ENCODE measurements at regions not wholly inside any gene's neighbourhood (a gene's known extent, or its start where the extent isn't known, plus 50 kb on each side); places are given as distances from the start of the nearest gene placed in this dataset.

DNA sequence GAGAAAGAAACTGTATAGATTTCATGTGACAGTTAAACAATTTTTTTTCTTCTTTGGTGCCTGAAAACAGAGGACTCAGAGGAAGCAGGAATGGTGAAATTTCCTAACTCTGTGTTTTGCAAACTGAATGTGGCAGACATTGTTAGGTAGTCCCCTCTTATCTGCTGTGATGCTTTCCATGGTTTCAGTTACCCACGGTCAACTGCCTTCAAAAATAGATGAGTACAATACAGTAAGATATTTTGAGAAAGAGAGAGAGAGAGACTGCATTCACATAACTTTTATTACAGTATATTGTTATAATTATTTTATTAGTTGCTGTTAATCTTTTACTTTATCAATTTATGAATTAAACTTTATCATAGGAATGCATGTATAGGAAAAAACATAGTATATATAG lies 627.2 kb downstream of the CCDC171 start:
- no peak for DNase-seq
- H3K4me3 ChIP-seq (ENCODE audit: low read depth in 1 of 2, low read length in 2 of 2), result no peak overlapping the region
- no peak for ATAC-seq (ENCODE audit: insufficient read depth, low read depth)
- H3K27me3 ChIP-seq (ENCODE audit: insufficient read depth, low read length, poor library complexity), result no peaks in the 10 kb centered on the region
- TF ChIP-seq, protein P1, sequence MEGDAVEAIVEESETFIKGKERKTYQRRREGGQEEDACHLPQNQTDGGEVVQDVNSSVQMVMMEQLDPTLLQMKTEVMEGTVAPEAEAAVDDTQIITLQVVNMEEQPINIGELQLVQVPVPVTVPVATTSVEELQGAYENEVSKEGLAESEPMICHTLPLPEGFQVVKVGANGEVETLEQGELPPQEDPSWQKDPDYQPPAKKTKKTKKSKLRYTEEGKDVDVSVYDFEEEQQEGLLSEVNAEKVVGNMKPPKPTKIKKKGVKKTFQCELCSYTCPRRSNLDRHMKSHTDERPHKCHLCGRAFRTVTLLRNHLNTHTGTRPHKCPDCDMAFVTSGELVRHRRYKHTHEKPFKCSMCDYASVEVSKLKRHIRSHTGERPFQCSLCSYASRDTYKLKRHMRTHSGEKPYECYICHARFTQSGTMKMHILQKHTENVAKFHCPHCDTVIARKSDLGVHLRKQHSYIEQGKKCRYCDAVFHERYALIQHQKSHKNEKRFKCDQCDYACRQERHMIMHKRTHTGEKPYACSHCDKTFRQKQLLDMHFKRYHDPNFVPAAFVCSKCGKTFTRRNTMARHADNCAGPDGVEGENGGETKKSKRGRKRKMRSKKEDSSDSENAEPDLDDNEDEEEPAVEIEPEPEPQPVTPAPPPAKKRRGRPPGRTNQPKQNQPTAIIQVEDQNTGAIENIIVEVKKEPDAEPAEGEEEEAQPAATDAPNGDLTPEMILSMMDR (IDR thresholded peaks at IDR 0.05; ENCODE audit: borderline replicate concordance, extremely low read depth, low read length, poor library complexity, severe bottlenecking), result no peak
- TF ChIP-seq EZH2 (IDR thresholded peaks at IDR 0.05; ENCODE audit: borderline replicate concordance, low read depth, low read length, severe bottlenecking), result no peak
- H3K36me3 ChIP-seq (ENCODE audit: insufficient read depth, low read length), result no peaks in the 10 kb centered on the region
- no peaks in the 10 kb centered on the region for H3K9me3 ChIP-seq (ENCODE audit: insufficient read depth, low read length, severe bottlenecking)
- peak overlapping the region; percentile 46; the same call in 1 of the 2 replicates for H3K4me2 ChIP-seq (ENCODE audit: insufficient read depth, low read length)
- peak overlapping the region; percentile 49; the same call in 1 of the 2 replicates for H2AFZ ChIP-seq (ENCODE audit: low read depth, low read length)
- no peak overlapping the region for H3K9ac ChIP-seq (ENCODE audit: low read depth, low read length)
- no peaks in the 10 kb centered on the region for H4K20me1 ChIP-seq (ENCODE audit: insufficient read depth, low read length)
- H3K79me2 ChIP-seq (ENCODE audit: insufficient read depth, low read length), result no peaks in the 10 kb centered on the region
- H3K4me1 ChIP-seq (ENCODE audit: insufficient read depth, low read length), result peaks cover 18% of the 10 kb centered on the region
- peak overlapping the region; percentile 70 for H3K27ac ChIP-seq (ENCODE audit: low read length)

DNA sequence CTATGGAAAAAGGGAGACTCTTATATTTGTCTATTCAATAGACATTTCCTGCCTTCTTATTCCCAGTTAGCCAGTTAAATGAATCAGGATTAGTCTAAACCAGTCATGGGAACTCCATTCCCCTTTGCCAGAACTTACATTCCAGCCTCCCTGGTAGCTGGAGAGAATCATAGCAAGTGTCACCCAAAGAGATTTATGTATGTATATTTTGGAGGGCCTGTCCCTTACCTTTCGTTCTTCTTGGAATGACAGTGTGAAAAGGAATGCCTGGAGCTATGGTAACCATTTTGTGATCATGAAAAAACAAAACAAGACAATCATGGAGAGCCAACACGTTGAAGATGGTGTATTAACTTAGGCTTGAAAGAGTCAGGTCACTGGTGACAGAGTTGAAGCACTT lies 627.7 kb downstream of the CCDC171 start:
- Histone ChIP-seq H3K27ac (ENCODE audit: low read length) (no peak overlapping the region), H3K4me3 (ENCODE audit: low read depth in 1 of 2, low read length in 2 of 2) (no peak overlapping the region), H3K36me3 (ENCODE audit: insufficient read depth, low read length) (no peaks in the 10 kb centered on the region), H3K9me3 (ENCODE audit: insufficient read depth, low read length, severe bottlenecking) (no peaks in the 10 kb centered on the region), H4K20me1 (ENCODE audit: insufficient read depth, low read length) (no peaks in the 10 kb centered on the region), H3K79me2 (ENCODE audit: insufficient read depth, low read length) (no peaks in the 10 kb centered on the region), H3K4me1 (ENCODE audit: insufficient read depth, low read length) (peaks cover 18% of the 10 kb centered on the region), H2AFZ (ENCODE audit: low read depth, low read length) (no peak overlapping the region), H3K4me2 (ENCODE audit: insufficient read depth, low read length) (no peak overlapping the region), H3K27me3 (ENCODE audit: insufficient read depth, low read length, poor library complexity) (no peaks in the 10 kb centered on the region), H3K9ac (ENCODE audit: low read depth, low read length) (no peak overlapping the region)
- no peak for DNase-seq
- TF ChIP-seq, protein P1 (IDR thresholded peaks at IDR 0.05; ENCODE audit: borderline replicate concordance, extremely low read depth, low read length, poor library complexity, severe bottlenecking), result no peak
- TF ChIP-seq EZH2 (IDR thresholded peaks at IDR 0.05; ENCODE audit: borderline replicate concordance, low read depth, low read length, severe bottlenecking), result no peak
- no peak for ATAC-seq (ENCODE audit: insufficient read depth, low read depth)

DNA sequence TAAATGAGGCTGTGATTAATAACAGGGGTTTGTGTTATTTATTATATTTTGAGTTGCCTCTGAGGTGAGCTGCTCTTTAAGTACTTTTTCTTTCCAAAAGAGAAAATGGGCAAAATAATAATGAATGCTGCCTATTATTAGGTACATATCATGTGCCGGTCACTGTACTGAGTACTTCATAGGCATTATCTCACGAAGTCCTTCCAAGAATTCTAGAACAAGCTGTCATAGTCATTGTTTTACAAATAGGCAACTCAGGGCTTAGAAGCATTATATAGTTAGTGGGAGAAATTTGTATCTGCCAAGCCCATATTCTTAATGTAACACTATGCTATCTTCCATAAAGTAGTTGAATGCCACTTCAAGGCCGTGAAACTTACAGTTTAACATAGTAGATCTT lies 628.7 kb downstream of the CCDC171 start:
- no peak for TF ChIP-seq EZH2 (IDR thresholded peaks at IDR 0.05; ENCODE audit: borderline replicate concordance, low read depth, low read length, severe bottlenecking)
- TF ChIP-seq, protein P1 (IDR thresholded peaks at IDR 0.05; ENCODE audit: borderline replicate concordance, extremely low read depth, low read length, poor library complexity, severe bottlenecking), result no peak

DNA sequence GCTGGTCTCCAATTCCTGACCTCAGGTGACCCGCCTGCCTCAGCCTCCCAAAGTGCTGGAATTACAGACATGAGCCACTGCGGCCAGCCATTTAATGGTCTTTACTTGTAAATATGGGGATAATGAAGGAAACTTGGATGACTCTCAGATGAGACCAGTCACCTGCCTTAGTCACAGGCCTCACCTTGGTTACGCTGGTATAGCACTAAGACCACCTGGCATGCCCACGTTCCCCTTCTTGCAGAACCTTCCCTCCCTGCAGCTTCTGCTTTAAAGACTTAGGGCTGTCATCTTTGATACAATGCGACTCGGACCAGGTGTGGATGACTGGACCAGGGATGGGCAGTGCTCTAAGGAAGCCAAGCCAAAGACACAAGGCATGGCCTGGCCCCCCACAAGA lies 629.9 kb downstream of the CCDC171 start:
- H3K4me1 ChIP-seq (ENCODE audit: insufficient read depth, low read length), result peaks cover 18% of the 10 kb centered on the region
- H3K27ac ChIP-seq (ENCODE audit: low read length), result no peak overlapping the region
- no peaks in the 10 kb centered on the region for H4K20me1 ChIP-seq (ENCODE audit: insufficient read depth, low read length)
- no peaks in the 10 kb centered on the region for H3K27me3 ChIP-seq (ENCODE audit: insufficient read depth, low read length, poor library complexity)
- no peaks in the 10 kb centered on the region for H3K36me3 ChIP-seq (ENCODE audit: insufficient read depth, low read length)
- no peaks in the 10 kb centered on the region for H3K79me2 ChIP-seq (ENCODE audit: insufficient read depth, low read length)
- no peak overlapping the region for H2AFZ ChIP-seq (ENCODE audit: low read depth, low read length)
- H3K9me3 ChIP-seq (ENCODE audit: insufficient read depth, low read length, severe bottlenecking), result no peaks in the 10 kb centered on the region
- ATAC-seq (ENCODE audit: insufficient read depth, low read depth) (no peak), DNase-seq (no peak)
- H3K4me2 ChIP-seq (ENCODE audit: insufficient read depth, low read length), result no peak overlapping the region
- TF ChIP-seq, protein P1 (IDR thresholded peaks at IDR 0.05; ENCODE audit: borderline replicate concordance, extremely low read depth, low read length, poor library complexity, severe bottlenecking), result no peak
- no peak for TF ChIP-seq EZH2 (IDR thresholded peaks at IDR 0.05; ENCODE audit: borderline replicate concordance, low read depth, low read length, severe bottlenecking)
- no peak overlapping the region for H3K4me3 ChIP-seq (ENCODE audit: low read depth in 1 of 2, low read length in 2 of 2)
- no peak overlapping the region for H3K9ac ChIP-seq (ENCODE audit: low read depth, low read length)

More for the DNA sequence above, 628.7 kb downstream of the CCDC171 start:
- H3K36me3 ChIP-seq (ENCODE audit: insufficient read depth, low read length), result no peaks in the 10 kb centered on the region
- no peaks in the 10 kb centered on the region for H3K9me3 ChIP-seq (ENCODE audit: insufficient read depth, low read length, severe bottlenecking)
- H3K27me3 ChIP-seq (ENCODE audit: insufficient read depth, low read length, poor library complexity), result no peaks in the 10 kb centered on the region
- ATAC-seq (ENCODE audit: insufficient read depth, low read depth) (no peak), DNase-seq (no peak)
- no peaks in the 10 kb centered on the region for H4K20me1 ChIP-seq (ENCODE audit: insufficient read depth, low read length)
- no peak overlapping the region for H3K4me2 ChIP-seq (ENCODE audit: insufficient read depth, low read length)
- H3K9ac ChIP-seq (ENCODE audit: low read depth, low read length), result no peak overlapping the region
- H3K4me1 ChIP-seq (ENCODE audit: insufficient read depth, low read length), result peaks cover 18% of the 10 kb centered on the region
- no peak overlapping the region for H3K4me3 ChIP-seq (ENCODE audit: low read depth in 1 of 2, low read length in 2 of 2)
- no peak overlapping the region for H2AFZ ChIP-seq (ENCODE audit: low read depth, low read length)
- H3K79me2 ChIP-seq (ENCODE audit: insufficient read depth, low read length), result no peaks in the 10 kb centered on the region
- no peak overlapping the region for H3K27ac ChIP-seq (ENCODE audit: low read length)

Data from DND-41 (cell line).